ENCODE measurements at regions not wholly inside any gene's neighbourhood (a gene's known extent, or its start where the extent isn't known, plus 50 kb on each side); places are given as distances from the start of the nearest gene placed in this dataset.

- no peak for TF ChIP-seq CTCF (IDR thresholded peaks at IDR 0.05)
- no peak for TF ChIP-seq POLR2A (IDR thresholded peaks at IDR 0.05)
- TF ChIP-seq POLR2AphosphoS5 (IDR thresholded peaks at IDR 0.05) = no peak
Measured at GRCh38 chr1:86282611-86283010, 113.5 kb downstream of the ODF2L start.
